HG02970 (cell line): ENCODE measurements at regions not wholly inside any gene's neighbourhood (a gene's known extent, or its start where the extent isn't known, plus 50 kb on each side); places are given as distances from the start of the nearest gene placed in this dataset.
"Not testable (repeated sequence)": the region's sequence is repeated elsewhere in the genome, so short reads cannot be mapped to it uniquely, and the experiment has no call there.

Experiments
- ATAC-seq: cut with Tn5 transposase; IDR thresholded peaks from one replicate; pipeline ENCODE4 v1.9.1; 2021; ENCODE audit warnings: mild to moderate bottlenecking, moderate library complexity, moderate number of reproducible peaks; ENCODE audit not compliant: unreplicated experiment, low FRiP score

- ATAC-seq: no peak
Observed at GRCh38 chr12:105622220-105622619, 291.7 kb downstream of the C12orf75 start.

- no peak for ATAC-seq
Observed at GRCh38 chr12:105622846-105623736, 292.6 kb downstream of the C12orf75 start.

GRCh38 chr12:105626653-105627052 is 296.2 kb downstream of the C12orf75 start:
- ATAC-seq: no peak

- no peak for ATAC-seq
Observed at GRCh38 chr12:105637470-105637869, 307.0 kb downstream of the C12orf75 start.

GRCh38 chr12:105640761-105641160 is 310.3 kb downstream of the C12orf75 start:
- ATAC-seq: no peak

GRCh38 chr12:105641749-105642148 is 311.3 kb downstream of the C12orf75 start:
- no peak for ATAC-seq

GRCh38 chr12:105644770-105645169 is 314.3 kb downstream of the C12orf75 start:
- no peak for ATAC-seq

GRCh38 chr12:105654606-105655005 is 324.1 kb downstream of the C12orf75 start:
- no peak for ATAC-seq

GRCh38 chr12:105658389-105658788 is 327.9 kb downstream of the C12orf75 start:
- no peak for ATAC-seq

- ATAC-seq: no peak
Observed at GRCh38 chr12:105659355-105660075, 329.0 kb downstream of the C12orf75 start.

GRCh38 chr12:105664765-105665164 is 334.3 kb downstream of the C12orf75 start:
- ATAC-seq: not testable (repeated sequence)

- ATAC-seq: no peak
Observed at GRCh38 chr12:105665366-105665765, 334.9 kb downstream of the C12orf75 start.

GRCh38 chr12:105667973-105668743 is 337.7 kb downstream of the C12orf75 start:
- ATAC-seq: no peak

GRCh38 chr12:105670672-105671071 is 340.2 kb downstream of the C12orf75 start:
- no peak for ATAC-seq

- no peak for ATAC-seq
Observed at GRCh38 chr12:105671720-105672119, 341.2 kb downstream of the C12orf75 start.

- ATAC-seq: no peak
Observed at GRCh38 chr12:105672121-105672975, 341.9 kb downstream of the C12orf75 start.

GRCh38 chr12:105674871-105675699 is 344.6 kb downstream of the C12orf75 start:
- no peak for ATAC-seq

GRCh38 chr12:105676694-105677093 is 346.2 kb downstream of the C12orf75 start:
- no peak for ATAC-seq

- no peak for ATAC-seq
Observed at GRCh38 chr12:105677672-105678071, 347.2 kb downstream of the C12orf75 start.
